Smooth muscle cell (in vitro differentiated cells): ENCODE measurements at regions not wholly inside any gene's neighbourhood (a gene's known extent, or its start where the extent isn't known, plus 50 kb on each side); places are given as distances from the start of the nearest gene placed in this dataset.

Source experiments
- DNase-seq: peaks from one replicate; lab custom pipeline; 2025; ENCODE audit not compliant: unreplicated experiment; lab: John Stamatoyannopoulos, UW
- H2AFZ ChIP-seq: fragments of 200-600 bp; sonication (generic); 2 replicates; pipeline ENCODE4 v1.6.0; 2016; ENCODE audit warnings: antibody characterized with exemption, low read depth, mild to moderate bottlenecking
- H3F3A ChIP-seq: fragments of 200-600 bp; sonication (generic); 2 replicates; pipeline ENCODE4 v1.6.0; 2017; ENCODE audit warnings: antibody characterized with exemption, low read depth
- H3K27ac ChIP-seq: fragments of 200-600 bp; sonication (generic); 2 replicates; pipeline ENCODE4 v1.5.1; 2016; ENCODE audit warnings: low read depth, mild to moderate bottlenecking
- H3K27me3 ChIP-seq: fragments of 200-600 bp; sonication (generic); 2 replicates; pipeline ENCODE4 v1.6.1; 2016; ENCODE audit warnings: low read depth, mild to moderate bottlenecking
- H3K36me3 ChIP-seq: fragments of 200-600 bp; sonication (generic); 2 replicates; pipeline ENCODE4 v1.5.1; 2016; ENCODE audit warnings: low read depth
- H3K4me1 ChIP-seq: fragments of 200-600 bp; sonication (generic); 2 replicates; pipeline ENCODE4 v1.5.1; 2016; ENCODE audit warnings: low read depth
- H3K4me2 ChIP-seq: fragments of 200-600 bp; sonication (generic); 2 replicates; pipeline ENCODE4 v1.6.0; 2016; ENCODE audit warnings: mild to moderate bottlenecking
- H3K4me3 ChIP-seq: fragments of 200-600 bp; sonication (generic); 2 replicates; pipeline ENCODE4 v1.5.1; 2016; ENCODE audit warnings: mild to moderate bottlenecking
- H3K79me2 ChIP-seq: fragments of 200-600 bp; sonication (generic); 2 replicates; pipeline ENCODE4 v1.6.0; 2016; ENCODE audit warnings: low read depth, mild to moderate bottlenecking
- H3K9ac ChIP-seq: fragments of 200-600 bp; sonication (generic); 2 replicates; pipeline ENCODE4 v1.6.0; 2016; ENCODE audit warnings: low read depth
- H3K9me3 ChIP-seq: fragments of 200-600 bp; sonication (generic); replicated peaks from 2 replicates; pipeline ENCODE4 v1.5.1; 2016; ENCODE audit warnings: low read depth
- H4K20me1 ChIP-seq: fragments of 200-600 bp; sonication (generic); 2 replicates; pipeline ENCODE4 v1.6.0; 2016; ENCODE audit warnings: low read depth
- WGBS: methylation state at CpG from one replicate; pipeline ENCODE4 v1.1.7; 2016; ENCODE audit warnings: low lambda C conversion rate; 5-methylcytosine and 5-hydroxymethylcytosine counted together
- TF ChIP-seq, protein P1 (sequence below): fragments of 200-600 bp; sonication (generic); IDR thresholded peaks from 2 replicates; pipeline ENCODE4 v1.5.1; 2017; ENCODE audit warnings: borderline replicate concordance, mild to moderate bottlenecking, antibody characterized with exemption; ENCODE audit not compliant: insufficient read depth, poor library complexity, severe bottlenecking

DNA sequence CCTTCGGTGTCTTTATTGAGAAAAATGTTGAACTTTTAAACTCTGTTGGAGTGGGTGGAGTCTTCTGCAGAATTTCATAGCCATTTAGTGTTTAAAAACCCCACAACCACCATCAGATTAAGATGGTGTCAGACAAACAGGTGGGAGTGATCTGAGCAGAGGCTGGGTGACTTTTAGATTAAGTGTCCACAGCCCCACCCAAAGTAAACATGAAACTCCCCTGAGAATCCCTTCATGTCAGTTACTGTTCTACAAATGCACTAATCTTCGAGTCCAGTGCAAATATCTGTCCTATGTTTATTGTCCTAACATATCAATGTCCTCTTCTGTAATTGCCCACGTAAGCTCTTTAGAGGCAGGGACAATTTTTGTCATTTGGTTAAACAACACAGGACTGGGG is 175.6 kb upstream of the RBPJ start:
- H3K4me3 ChIP-seq, result no peak overlapping the region
- no peak overlapping the region for H2AFZ ChIP-seq
- H3F3A ChIP-seq, result peaks cover 4% of the 10 kb centered on the region
- H3K4me2 ChIP-seq, result no peak overlapping the region
- no peak overlapping the region for H3K9ac ChIP-seq
- no peaks in the 10 kb centered on the region for H3K36me3 ChIP-seq
- peaks cover 10% of the 10 kb centered on the region for H3K4me1 ChIP-seq
- H3K79me2 ChIP-seq, result no peaks in the 10 kb centered on the region
- H3K27me3 ChIP-seq, result no peaks in the 10 kb centered on the region
- DNase-seq, result no peak
- no peaks in the 10 kb centered on the region for H3K9me3 ChIP-seq
- TF ChIP-seq, protein P1, sequence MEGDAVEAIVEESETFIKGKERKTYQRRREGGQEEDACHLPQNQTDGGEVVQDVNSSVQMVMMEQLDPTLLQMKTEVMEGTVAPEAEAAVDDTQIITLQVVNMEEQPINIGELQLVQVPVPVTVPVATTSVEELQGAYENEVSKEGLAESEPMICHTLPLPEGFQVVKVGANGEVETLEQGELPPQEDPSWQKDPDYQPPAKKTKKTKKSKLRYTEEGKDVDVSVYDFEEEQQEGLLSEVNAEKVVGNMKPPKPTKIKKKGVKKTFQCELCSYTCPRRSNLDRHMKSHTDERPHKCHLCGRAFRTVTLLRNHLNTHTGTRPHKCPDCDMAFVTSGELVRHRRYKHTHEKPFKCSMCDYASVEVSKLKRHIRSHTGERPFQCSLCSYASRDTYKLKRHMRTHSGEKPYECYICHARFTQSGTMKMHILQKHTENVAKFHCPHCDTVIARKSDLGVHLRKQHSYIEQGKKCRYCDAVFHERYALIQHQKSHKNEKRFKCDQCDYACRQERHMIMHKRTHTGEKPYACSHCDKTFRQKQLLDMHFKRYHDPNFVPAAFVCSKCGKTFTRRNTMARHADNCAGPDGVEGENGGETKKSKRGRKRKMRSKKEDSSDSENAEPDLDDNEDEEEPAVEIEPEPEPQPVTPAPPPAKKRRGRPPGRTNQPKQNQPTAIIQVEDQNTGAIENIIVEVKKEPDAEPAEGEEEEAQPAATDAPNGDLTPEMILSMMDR, result no peak
- no peaks in the 10 kb centered on the region for H4K20me1 ChIP-seq
- 83% methylated on average over 3 of the region's 3 CpGs for WGBS
- H3K27ac ChIP-seq, result no peak overlapping the region

- H2AFZ ChIP-seq, result no peak overlapping the region
- H4K20me1 ChIP-seq, result no peaks in the 10 kb centered on the region
- H3K36me3 ChIP-seq, result no peaks in the 10 kb centered on the region
- H3K4me2 ChIP-seq, result no peak overlapping the region
- no peaks in the 10 kb centered on the region for H3F3A ChIP-seq
- no peaks in the 10 kb centered on the region for H3K79me2 ChIP-seq
- TF ChIP-seq, protein P1, result no peak
- no peak for DNase-seq
- H3K27me3 ChIP-seq, result no peaks in the 10 kb centered on the region
- no peak overlapping the region for H3K4me3 ChIP-seq
- H3K9ac ChIP-seq, result no peak overlapping the region
- H3K27ac ChIP-seq, result no peak overlapping the region
- H3K4me1 ChIP-seq, result no peaks in the 10 kb centered on the region
- H3K9me3 ChIP-seq, result no peaks in the 10 kb centered on the region
Measured at GRCh38 chr4:26148927-26149326, 171.9 kb upstream of the RBPJ start.

- WGBS, result 88% methylated on average over 5 of the region's 5 CpGs
- Histone ChIP-seq H4K20me1 (no peaks in the 10 kb centered on the region), H3K9ac (no peak overlapping the region), H3K4me2 (peak overlapping the region; percentile 6), H2AFZ (peak overlapping the region; percentile 56), H3K4me3 (no peak overlapping the region), H3K36me3 (no peaks in the 10 kb centered on the region), H3K27ac (no peak overlapping the region), H3K27me3 (no peaks in the 10 kb centered on the region), H3K79me2 (no peaks in the 10 kb centered on the region), H3F3A (no peaks in the 10 kb centered on the region), H3K9me3 (no peaks in the 10 kb centered on the region), H3K4me1 (no peaks in the 10 kb centered on the region)
- TF ChIP-seq, protein P1, result no peak
- DNase-seq, result no peak
Measured at GRCh38 chr4:26150948-26151347, 169.9 kb upstream of the RBPJ start.

- H3K36me3 ChIP-seq, result no peaks in the 10 kb centered on the region
- no peaks in the 10 kb centered on the region for H3K4me1 ChIP-seq
- 85% methylated on average over 7 of the region's 7 CpGs for WGBS
- no peak overlapping the region for H3K27ac ChIP-seq
- no peaks in the 10 kb centered on the region for H3K9me3 ChIP-seq
- H3K4me3 ChIP-seq, result no peak overlapping the region
- no peaks in the 10 kb centered on the region for H3F3A ChIP-seq
- no peaks in the 10 kb centered on the region for H4K20me1 ChIP-seq
- peak overlapping the region; percentile 56 for H2AFZ ChIP-seq
- DNase-seq, result no peak
- no peak overlapping the region for H3K9ac ChIP-seq
- no peak overlapping the region for H3K4me2 ChIP-seq
- TF ChIP-seq, protein P1, result no peak
- H3K27me3 ChIP-seq, result no peaks in the 10 kb centered on the region
- no peaks in the 10 kb centered on the region for H3K79me2 ChIP-seq
Measured at GRCh38 chr4:26151615-26152014, 169.2 kb upstream of the RBPJ start.
